AG10803 (cell line): ENCODE measurements at regions not wholly inside any gene's neighbourhood (a gene's known extent, or its start where the extent isn't known, plus 50 kb on each side); places are given as distances from the start of the nearest gene placed in this dataset.

Experiments
- DNase-seq: peaks from one replicate; pipeline ENCODE4 v3.0.0; 2010; ENCODE audit warnings: low read depth
- H3K4me3 ChIP-seq: 2 replicates; pipeline ENCODE4 v1.5.1; 2011; ENCODE audit warnings: mild to moderate bottlenecking, low read length, control low read depth
- TF ChIP-seq, protein P1 (sequence below): conservative IDR thresholded peaks from 2 replicates; pipeline ENCODE4 v1.5.1; 2011; ENCODE audit warnings: mild to moderate bottlenecking, low read length, control low read depth, inconsistent platforms

DNA sequence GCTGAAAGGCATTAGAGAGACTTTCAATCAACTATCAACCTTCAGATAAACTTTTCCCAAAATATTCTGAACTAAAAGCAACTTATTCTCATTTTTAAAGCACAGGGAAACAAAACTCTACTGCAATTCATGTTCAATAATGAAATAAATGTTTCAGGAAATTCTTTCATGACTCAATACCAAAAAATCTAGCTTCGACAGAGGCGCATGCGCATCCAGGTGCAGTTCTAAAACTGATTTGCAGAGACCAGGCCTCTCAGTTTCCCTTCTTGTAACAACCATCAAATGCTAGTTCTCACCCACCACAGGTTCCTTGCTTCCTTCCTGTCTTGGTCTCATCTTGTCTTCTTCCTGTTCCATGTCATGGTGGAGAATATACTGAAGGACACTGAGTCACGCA is 55.3 kb upstream of the NRBF2 start:
- TF ChIP-seq, protein P1, sequence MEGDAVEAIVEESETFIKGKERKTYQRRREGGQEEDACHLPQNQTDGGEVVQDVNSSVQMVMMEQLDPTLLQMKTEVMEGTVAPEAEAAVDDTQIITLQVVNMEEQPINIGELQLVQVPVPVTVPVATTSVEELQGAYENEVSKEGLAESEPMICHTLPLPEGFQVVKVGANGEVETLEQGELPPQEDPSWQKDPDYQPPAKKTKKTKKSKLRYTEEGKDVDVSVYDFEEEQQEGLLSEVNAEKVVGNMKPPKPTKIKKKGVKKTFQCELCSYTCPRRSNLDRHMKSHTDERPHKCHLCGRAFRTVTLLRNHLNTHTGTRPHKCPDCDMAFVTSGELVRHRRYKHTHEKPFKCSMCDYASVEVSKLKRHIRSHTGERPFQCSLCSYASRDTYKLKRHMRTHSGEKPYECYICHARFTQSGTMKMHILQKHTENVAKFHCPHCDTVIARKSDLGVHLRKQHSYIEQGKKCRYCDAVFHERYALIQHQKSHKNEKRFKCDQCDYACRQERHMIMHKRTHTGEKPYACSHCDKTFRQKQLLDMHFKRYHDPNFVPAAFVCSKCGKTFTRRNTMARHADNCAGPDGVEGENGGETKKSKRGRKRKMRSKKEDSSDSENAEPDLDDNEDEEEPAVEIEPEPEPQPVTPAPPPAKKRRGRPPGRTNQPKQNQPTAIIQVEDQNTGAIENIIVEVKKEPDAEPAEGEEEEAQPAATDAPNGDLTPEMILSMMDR, result no peak
- DNase-seq, result no peak
- no peak overlapping the region for H3K4me3 ChIP-seq

DNA sequence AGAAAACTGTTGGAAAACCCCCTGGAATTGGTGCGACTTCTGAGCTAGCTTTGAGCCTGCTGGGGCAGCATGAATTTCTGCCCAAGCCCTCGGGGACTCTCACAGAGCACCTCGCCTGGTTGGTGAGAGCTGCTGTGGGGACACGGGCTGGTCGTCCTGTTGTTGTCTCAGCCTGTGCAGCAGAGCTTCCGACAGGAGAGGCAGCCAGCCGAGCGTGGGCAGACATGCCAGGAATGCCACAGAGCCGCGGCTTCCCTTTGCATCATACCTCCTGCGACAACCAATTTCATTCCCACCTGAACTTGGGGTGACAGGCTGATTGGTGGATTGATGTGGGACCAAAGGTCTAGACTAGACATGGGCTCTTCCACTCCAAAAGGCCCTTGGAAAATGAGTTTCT is 60.2 kb upstream of the NRBF2 start:
- no peak overlapping the region for H3K4me3 ChIP-seq
- TF ChIP-seq, protein P1, result no peak
- DNase-seq, result no peak

DNA sequence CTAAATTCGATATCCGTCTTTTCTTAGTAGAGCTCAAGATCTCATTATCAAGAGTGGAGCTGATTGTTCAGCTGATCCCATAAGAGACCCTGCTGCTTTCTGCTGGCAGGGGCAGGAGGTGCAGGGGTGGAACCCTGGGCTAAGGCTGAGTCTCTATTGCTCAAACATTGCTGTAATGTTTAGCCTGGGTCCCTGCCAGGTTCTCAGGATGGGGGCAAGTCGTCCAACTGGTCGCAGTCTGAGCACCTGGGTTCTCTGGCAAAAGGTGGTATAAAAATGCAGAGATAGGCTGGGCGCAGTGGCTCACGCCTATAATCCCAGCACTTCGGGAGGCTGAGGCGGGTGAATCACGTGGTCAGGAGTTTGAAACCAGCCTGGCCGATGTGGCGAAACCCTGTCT is 62.0 kb upstream of the NRBF2 start:
- TF ChIP-seq, protein P1, result no peak
- DNase-seq, result no peak

DNA sequence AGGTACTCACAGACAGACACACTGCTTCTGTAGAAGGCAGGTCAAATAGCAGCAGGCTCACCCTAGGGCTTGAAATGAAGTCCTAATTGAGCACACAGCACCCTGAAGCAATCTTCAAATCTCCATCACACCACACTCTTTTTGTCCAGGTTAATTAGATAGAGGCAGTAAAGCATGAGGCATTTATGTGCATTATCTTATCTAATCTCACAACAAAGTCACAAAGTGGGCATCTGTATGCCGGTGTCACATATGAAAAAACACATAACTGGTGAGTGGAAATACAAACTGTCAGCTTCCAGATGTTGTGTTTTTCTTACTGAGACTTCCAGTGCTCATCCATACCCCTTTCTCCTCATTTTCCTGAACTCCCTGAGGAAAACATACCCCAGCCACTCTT is 63.8 kb upstream of the NRBF2 start:
- no peak for DNase-seq
- TF ChIP-seq, protein P1, result no peak
- no peak overlapping the region for H3K4me3 ChIP-seq

More for the DNA sequence above, 62.0 kb upstream of the NRBF2 start:
- no peak overlapping the region for H3K4me3 ChIP-seq

DNA sequence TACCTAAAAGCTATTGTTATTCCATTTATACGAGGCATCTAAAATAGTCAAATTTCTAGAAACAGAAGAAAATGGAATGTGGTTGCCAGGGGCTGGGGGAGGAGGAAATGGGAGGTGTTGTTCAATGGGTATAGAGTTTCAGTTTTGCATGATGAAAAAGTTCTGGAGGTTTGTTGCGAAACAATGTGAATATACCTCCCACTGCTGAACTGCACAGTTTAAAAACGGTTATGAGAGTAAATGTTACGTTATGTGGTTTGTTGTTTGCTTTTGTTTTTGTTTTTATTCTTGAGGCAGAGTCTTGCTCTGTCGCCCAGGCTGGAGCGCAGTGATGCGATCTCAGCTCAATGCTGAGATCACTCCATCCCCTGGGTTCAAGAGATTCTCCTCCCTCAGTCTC is 64.9 kb upstream of the NRBF2 start:
- peak; percentile 16 for DNase-seq
- TF ChIP-seq, protein P1, result no peak
- H3K4me3 ChIP-seq, result no peak overlapping the region

DNA sequence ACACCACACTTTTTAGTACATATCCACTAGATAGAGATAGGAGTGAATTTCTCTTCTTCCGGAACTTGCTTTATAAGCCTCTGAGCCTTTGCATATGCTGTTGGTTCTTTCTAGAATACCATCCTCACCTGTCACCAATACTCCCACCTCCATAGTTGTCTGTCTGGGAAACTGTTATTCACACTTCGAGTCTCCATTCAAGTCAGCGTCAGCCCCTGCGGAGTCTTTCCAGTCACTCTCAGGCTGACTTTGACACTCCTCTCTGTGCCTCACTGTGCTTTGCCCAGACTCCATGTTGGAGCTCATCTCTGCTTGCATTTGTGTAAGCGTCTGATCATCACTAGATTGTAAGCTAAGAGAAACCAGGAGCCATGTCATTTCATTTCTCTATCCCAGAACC is 66.5 kb upstream of the NRBF2 start:
- H3K4me3 ChIP-seq, result no peak overlapping the region
- TF ChIP-seq, protein P1, result no peak
- DNase-seq, result no peak

DNA sequence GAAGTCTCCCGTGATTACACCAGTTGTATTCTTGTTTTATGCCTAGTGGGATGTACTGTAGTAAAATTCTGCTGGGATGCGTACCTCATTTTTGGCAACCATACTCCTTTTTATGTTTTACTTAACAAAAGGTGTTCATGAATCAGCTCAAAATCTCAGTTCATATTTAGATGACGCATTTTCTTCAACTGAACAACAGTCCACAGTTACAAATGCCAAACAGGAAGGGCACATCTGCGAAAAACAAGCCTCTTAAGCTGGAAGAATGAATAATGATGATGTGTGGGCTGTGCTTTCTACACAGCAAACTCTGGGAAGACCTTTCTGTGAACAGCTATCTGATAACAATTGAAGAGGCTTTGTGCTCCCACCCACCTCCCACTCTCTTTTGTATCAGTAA is 68.4 kb upstream of the NRBF2 start:
- peak; percentile 5 for DNase-seq
- TF ChIP-seq, protein P1, result no peak
- H3K4me3 ChIP-seq, result no peak overlapping the region
